ENCODE measurements at regions not wholly inside any gene's neighbourhood (a gene's known extent, or its start where the extent isn't known, plus 50 kb on each side); places are given as distances from the start of the nearest gene placed in this dataset.
A peak's percentile ranks its signal among the peaks of the same experiment; 100 is the strongest.

GRCh38 chr1:198918920-198919319 lies 280.1 kb downstream of the PTPRC start:
- peak overlapping the region in 1 of 2 experiments; percentile 7 for H3K4me3 ChIP-seq (ENCODE audit: insufficient read depth in 1 of 2, low read depth in 1 of 2, low read length in 2 of 2)
- WGBS = 62% methylated on average over 4 of the region's 5 CpGs
- DNase-seq = no peak
- no peak overlapping the region for H2BK15ac ChIP-seq (ENCODE audit: low read depth, poor library complexity, severe bottlenecking)
- H2BK120ac ChIP-seq (ENCODE audit: low read depth, low read length) = no peak overlapping the region
- H2BK12ac ChIP-seq (ENCODE audit: low read length in 2 of 2) = no peak overlapping the region
- H3K9me3 ChIP-seq (ENCODE audit: control insufficient read depth, low read length) = no peaks in the 10 kb centered on the region
- H3K27me3 ChIP-seq (ENCODE audit: control insufficient read depth in 1 of 2, insufficient read depth in 1 of 2, low read length in 2 of 2) = no peaks in the 10 kb centered on the region
- H2BK5ac ChIP-seq (ENCODE audit: low read depth, low read length, poor library complexity, severe bottlenecking) = no peak overlapping the region
- H3K4me1 ChIP-seq (ENCODE audit: control insufficient read depth, insufficient read depth, low read depth, low read length) = no peaks in the 10 kb centered on the region
- H3K79me1 ChIP-seq (replicated peaks; ENCODE audit: low read length, poor library complexity, severe bottlenecking) = no peaks in the 10 kb centered on the region
- H3K4me2 ChIP-seq (ENCODE audit: low read length, poor library complexity, severe bottlenecking) = no peak overlapping the region
- no peak overlapping the region for H2AK5ac ChIP-seq (ENCODE audit: low read length, severe bottlenecking)
- no peak overlapping the region for H4K8ac ChIP-seq (ENCODE audit: low read length)
- H3K14ac ChIP-seq (ENCODE audit: low read length in 2 of 2) = no peak overlapping the region
- H3K27ac ChIP-seq (ENCODE audit: low read length, poor library complexity, severe bottlenecking) = no peak overlapping the region
- no peak overlapping the region for H4K91ac ChIP-seq (ENCODE audit: low read length)
- H3K4ac ChIP-seq (ENCODE audit: low read depth in 1 of 2, low read length in 2 of 2) = no peak overlapping the region
- no peak overlapping the region for H3K18ac ChIP-seq (ENCODE audit: low read depth in 1 of 2, low read length in 2 of 2)
- H3K9ac ChIP-seq (ENCODE audit: low read length) = no peak overlapping the region
- H3K23ac ChIP-seq (ENCODE audit: low read length in 2 of 2) = no peak overlapping the region
- H3K36me3 ChIP-seq (ENCODE audit: control insufficient read depth in 1 of 2, insufficient read depth in 2 of 2, low read depth in 1 of 2, low read length in 2 of 2) = no peaks in the 10 kb centered on the region
- no peak overlapping the region for H2AFZ ChIP-seq (ENCODE audit: low read depth, low read length)

- Histone ChIP-seq H4K8ac (ENCODE audit: low read length) (no peak overlapping the region), H3K4me3 (ENCODE audit: insufficient read depth in 1 of 2, low read depth in 1 of 2, low read length in 2 of 2) (no peak overlapping the region), H3K36me3 (ENCODE audit: control insufficient read depth in 1 of 2, insufficient read depth in 2 of 2, low read depth in 1 of 2, low read length in 2 of 2) (no peaks in the 10 kb centered on the region), H3K18ac (ENCODE audit: low read depth in 1 of 2, low read length in 2 of 2) (no peak overlapping the region), H2BK12ac (ENCODE audit: low read length in 2 of 2) (no peak overlapping the region), H3K9ac (ENCODE audit: low read length) (no peak overlapping the region), H3K79me1 (replicated peaks; ENCODE audit: low read length, poor library complexity, severe bottlenecking) (no peaks in the 10 kb centered on the region), H3K27me3 (ENCODE audit: control insufficient read depth in 1 of 2, insufficient read depth in 1 of 2, low read length in 2 of 2) (no peaks in the 10 kb centered on the region), H4K91ac (ENCODE audit: low read length) (no peak overlapping the region), H3K4me2 (ENCODE audit: low read length, poor library complexity, severe bottlenecking) (no peak overlapping the region), H2BK15ac (ENCODE audit: low read depth, poor library complexity, severe bottlenecking) (no peak overlapping the region), H2AFZ (ENCODE audit: low read depth, low read length) (no peak overlapping the region), H2BK120ac (ENCODE audit: low read depth, low read length) (no peak overlapping the region), H3K4me1 (ENCODE audit: control insufficient read depth, insufficient read depth, low read depth, low read length) (no peaks in the 10 kb centered on the region), H3K23ac (ENCODE audit: low read length in 2 of 2) (no peak overlapping the region), H2AK5ac (ENCODE audit: low read length, severe bottlenecking) (no peak overlapping the region), H3K9me3 (ENCODE audit: control insufficient read depth, low read length) (no peaks in the 10 kb centered on the region), H3K27ac (ENCODE audit: low read length, poor library complexity, severe bottlenecking) (no peak overlapping the region), H2BK5ac (ENCODE audit: low read depth, low read length, poor library complexity, severe bottlenecking) (no peak overlapping the region), H3K4ac (ENCODE audit: low read depth in 1 of 2, low read length in 2 of 2) (no peak overlapping the region), H3K14ac (ENCODE audit: low read length in 2 of 2) (no peak overlapping the region)
- whole genome bisulfite sequencing = 84% methylated on average over 5 of the region's 5 CpGs
- DNase-seq = peak; percentile 38
Observed at GRCh38 chr1:198919667-198920398, 281.0 kb downstream of the PTPRC start.

GRCh38 chr1:198922638-198923430 lies 284.0 kb downstream of the PTPRC start:
- H2AK5ac ChIP-seq (ENCODE audit: low read length, severe bottlenecking) = no peak overlapping the region
- H2BK12ac ChIP-seq (ENCODE audit: low read length in 2 of 2) = no peak overlapping the region
- H3K9ac ChIP-seq (ENCODE audit: low read length) = no peak overlapping the region
- H3K4ac ChIP-seq (ENCODE audit: low read depth in 1 of 2, low read length in 2 of 2) = no peak overlapping the region
- no peak for DNase-seq
- H3K79me1 ChIP-seq (replicated peaks; ENCODE audit: low read length, poor library complexity, severe bottlenecking) = no peaks in the 10 kb centered on the region
- H3K36me3 ChIP-seq (ENCODE audit: control insufficient read depth in 1 of 2, insufficient read depth in 2 of 2, low read depth in 1 of 2, low read length in 2 of 2) = no peaks in the 10 kb centered on the region
- no peak overlapping the region for H2BK5ac ChIP-seq (ENCODE audit: low read depth, low read length, poor library complexity, severe bottlenecking)
- no peak overlapping the region for H3K4me3 ChIP-seq (ENCODE audit: insufficient read depth in 1 of 2, low read depth in 1 of 2, low read length in 2 of 2)
- no peak overlapping the region for H4K91ac ChIP-seq (ENCODE audit: low read length)
- H3K23ac ChIP-seq (ENCODE audit: low read length in 2 of 2) = no peak overlapping the region
- H3K4me1 ChIP-seq (ENCODE audit: control insufficient read depth, insufficient read depth, low read depth, low read length) = no peaks in the 10 kb centered on the region
- H3K4me2 ChIP-seq (ENCODE audit: low read length, poor library complexity, severe bottlenecking) = no peak overlapping the region
- no peak overlapping the region for H2BK15ac ChIP-seq (ENCODE audit: low read depth, poor library complexity, severe bottlenecking)
- H3K27ac ChIP-seq (ENCODE audit: low read length, poor library complexity, severe bottlenecking) = no peak overlapping the region
- no peaks in the 10 kb centered on the region for H3K27me3 ChIP-seq (ENCODE audit: control insufficient read depth in 1 of 2, insufficient read depth in 1 of 2, low read length in 2 of 2)
- H3K18ac ChIP-seq (ENCODE audit: low read depth in 1 of 2, low read length in 2 of 2) = no peak overlapping the region
- no peak overlapping the region for H2AFZ ChIP-seq (ENCODE audit: low read depth, low read length)
- no peak overlapping the region for H2BK120ac ChIP-seq (ENCODE audit: low read depth, low read length)
- H3K14ac ChIP-seq (ENCODE audit: low read length in 2 of 2) = no peak overlapping the region
- no peak overlapping the region for H4K8ac ChIP-seq (ENCODE audit: low read length)
- H3K9me3 ChIP-seq (ENCODE audit: control insufficient read depth, low read length) = no peaks in the 10 kb centered on the region
- WGBS = 90% methylated on average over 4 of the region's 5 CpGs

GRCh38 chr1:198923993-198924392 lies 285.2 kb downstream of the PTPRC start:
- Histone ChIP-seq H3K36me3 (ENCODE audit: control insufficient read depth in 1 of 2, insufficient read depth in 2 of 2, low read depth in 1 of 2, low read length in 2 of 2) (no peaks in the 10 kb centered on the region), H2BK12ac (ENCODE audit: low read length in 2 of 2) (no peak overlapping the region), H3K4me1 (ENCODE audit: control insufficient read depth, insufficient read depth, low read depth, low read length) (no peaks in the 10 kb centered on the region), H2AFZ (ENCODE audit: low read depth, low read length) (no peak overlapping the region), H4K91ac (ENCODE audit: low read length) (no peak overlapping the region), H3K14ac (ENCODE audit: low read length in 2 of 2) (no peak overlapping the region), H3K9ac (ENCODE audit: low read length) (no peak overlapping the region), H2BK15ac (ENCODE audit: low read depth, poor library complexity, severe bottlenecking) (no peak overlapping the region), H3K9me3 (ENCODE audit: control insufficient read depth, low read length) (no peaks in the 10 kb centered on the region), H2AK5ac (ENCODE audit: low read length, severe bottlenecking) (no peak overlapping the region), H3K4ac (ENCODE audit: low read depth in 1 of 2, low read length in 2 of 2) (no peak overlapping the region), H3K27ac (ENCODE audit: low read length, poor library complexity, severe bottlenecking) (no peak overlapping the region), H3K27me3 (ENCODE audit: control insufficient read depth in 1 of 2, insufficient read depth in 1 of 2, low read length in 2 of 2) (no peaks in the 10 kb centered on the region), H2BK120ac (ENCODE audit: low read depth, low read length) (no peak overlapping the region), H4K8ac (ENCODE audit: low read length) (no peak overlapping the region), H3K4me2 (ENCODE audit: low read length, poor library complexity, severe bottlenecking) (no peak overlapping the region), H2BK5ac (ENCODE audit: low read depth, low read length, poor library complexity, severe bottlenecking) (no peak overlapping the region), H3K79me1 (replicated peaks; ENCODE audit: low read length, poor library complexity, severe bottlenecking) (no peaks in the 10 kb centered on the region), H3K4me3 (ENCODE audit: insufficient read depth in 1 of 2, low read depth in 1 of 2, low read length in 2 of 2) (no peak overlapping the region), H3K23ac (ENCODE audit: low read length in 2 of 2) (no peak overlapping the region), H3K18ac (ENCODE audit: low read depth in 1 of 2, low read length in 2 of 2) (no peak overlapping the region)
- DNase-seq = no peak
- WGBS = 100% methylated on average over 1 of the region's 1 CpG

All from mesenchymal stem cell (in vitro differentiated cells and primary cell).